ENCODE measurements at regions not wholly inside any gene's neighbourhood (a gene's known extent, or its start where the extent isn't known, plus 50 kb on each side); places are given as distances from the start of the nearest gene placed in this dataset.

DNA sequence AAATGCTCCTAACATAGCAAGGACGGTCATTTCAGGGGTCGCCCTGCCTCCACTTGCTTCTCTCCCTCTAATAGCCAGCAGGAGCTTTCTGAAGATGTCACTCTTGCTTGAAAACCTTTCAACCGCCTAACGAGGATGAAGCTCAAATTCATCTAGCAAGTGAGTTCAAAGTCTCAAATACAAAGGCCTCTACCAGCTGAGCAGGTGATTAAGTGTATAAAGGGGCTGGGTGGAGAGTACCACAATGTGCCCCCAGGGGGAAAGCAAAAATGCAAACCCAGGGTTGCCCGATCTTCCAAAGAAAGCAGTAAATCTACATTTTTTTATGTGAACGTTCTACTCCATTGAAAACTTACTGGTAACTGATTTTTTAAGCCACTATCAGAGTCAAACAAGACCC, 50.4 kb upstream of the GRIP2 start:
- no peaks in the 10 kb centered on the region for H3K4me1 Mint-ChIP-seq (ENCODE audit: low read depth)
- H3K9me3 Mint-ChIP-seq: no peaks in the 10 kb centered on the region
- intact Hi-C loops (cut with micrococcal nuclease): no loop called here
- ChIA-PET POLR2A (no interaction called here), CTCF (interaction anchor here (1.2 kb wide), 1 partner anchor 9 kb away, joined by 3 read pairs; no protein-coding TSS in a partner anchor)
- H3K27me3 Mint-ChIP-seq: peaks cover 5% of the 10 kb centered on the region
- H3K4me3 Mint-ChIP-seq: no peak overlapping the region
- no peaks in the 10 kb centered on the region for H3K36me3 Mint-ChIP-seq
- H3K27ac Mint-ChIP-seq: no peak overlapping the region
- DNase-seq: no peak

DNA sequence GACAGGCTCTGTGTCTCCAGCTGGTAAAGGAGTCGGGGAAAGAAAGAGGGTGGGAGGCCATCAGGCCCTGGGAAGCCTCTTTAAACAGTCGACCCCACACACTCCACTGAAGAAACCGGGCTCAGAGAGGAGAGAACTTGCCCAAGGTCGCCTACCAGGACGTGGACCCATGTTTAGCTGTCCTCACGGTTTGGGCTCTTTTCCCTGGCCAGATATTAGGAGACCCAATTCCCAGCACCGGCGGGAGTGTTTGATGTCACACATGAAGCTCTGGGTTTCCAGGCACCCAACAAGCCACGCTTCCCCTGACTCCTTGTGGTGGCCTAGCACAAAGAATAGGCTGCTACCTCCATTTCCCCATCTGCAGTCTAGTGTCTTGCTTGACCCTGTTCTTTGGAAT, 52.2 kb upstream of the GRIP2 start:
- H3K27ac Mint-ChIP-seq: no peak overlapping the region
- no peak for DNase-seq
- CTCF ChIA-PET: no interaction called here

DNA sequence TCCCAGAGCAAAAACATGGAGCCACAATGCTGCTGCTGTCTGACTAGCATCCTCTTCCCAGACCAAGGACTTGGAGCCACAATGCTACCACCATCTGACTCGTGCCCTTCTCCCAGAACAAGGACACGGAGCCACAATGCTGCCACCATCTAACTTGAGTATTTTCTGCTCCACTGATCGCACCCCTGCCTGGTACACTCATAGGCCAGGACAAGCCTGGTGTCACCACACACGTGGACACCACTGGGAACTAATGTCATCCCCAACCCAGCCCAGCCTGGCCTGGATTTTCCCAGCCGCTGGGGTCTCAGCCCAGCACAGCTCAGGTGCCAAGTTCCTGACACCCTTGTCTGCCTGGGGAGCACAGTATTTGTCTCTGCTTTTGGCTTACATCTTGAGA, 52.7 kb upstream of the GRIP2 start:
- no peak overlapping the region for H3K27ac Mint-ChIP-seq
- DNase-seq: no peak
- H3K36me3 Mint-ChIP-seq: no peaks in the 10 kb centered on the region
- intact Hi-C loops (cut with micrococcal nuclease): no loop called here
- peaks cover 15% of the 10 kb centered on the region for H3K27me3 Mint-ChIP-seq
- H3K4me1 Mint-ChIP-seq (ENCODE audit: low read depth): no peaks in the 10 kb centered on the region
- no peak overlapping the region for H3K4me3 Mint-ChIP-seq
- ChIA-PET CTCF (no interaction called here), POLR2A (no interaction called here)
- H3K9me3 Mint-ChIP-seq: no peaks in the 10 kb centered on the region

More for the DNA sequence above, 52.2 kb upstream of the GRIP2 start:
- Mint-ChIP-seq H3K36me3 (no peaks in the 10 kb centered on the region), H3K9me3 (no peaks in the 10 kb centered on the region), H3K4me1 (ENCODE audit: low read depth) (no peaks in the 10 kb centered on the region), H3K4me3 (no peak overlapping the region), H3K27me3 (peaks cover 15% of the 10 kb centered on the region)
- POLR2A ChIA-PET: no interaction called here
- intact Hi-C loops (cut with micrococcal nuclease): no loop called here

DNA sequence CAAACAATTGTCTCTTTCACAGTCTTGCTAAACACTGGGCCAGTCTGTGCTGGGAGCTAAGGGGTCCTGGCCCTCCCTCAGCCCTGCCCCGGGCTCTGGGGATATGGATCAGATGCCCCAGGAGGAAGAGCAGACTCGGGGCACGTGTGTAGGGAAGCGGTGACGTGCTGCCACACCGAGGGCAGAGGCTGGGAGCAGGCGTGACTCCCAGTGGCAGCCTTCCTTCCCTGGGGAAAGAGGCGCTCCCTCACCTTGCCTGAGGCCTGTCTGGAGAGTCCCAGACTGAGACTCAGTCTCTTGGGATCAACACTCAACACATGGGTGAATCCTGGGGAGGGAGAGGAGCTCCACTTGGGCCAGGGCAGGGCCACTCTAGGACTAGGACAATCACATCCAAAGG, 54.1 kb upstream of the GRIP2 start:
- DNase-seq: no peak
- H3K4me1 Mint-ChIP-seq (ENCODE audit: low read depth): peaks cover 4% of the 10 kb centered on the region
- H3K36me3 Mint-ChIP-seq: no peaks in the 10 kb centered on the region
- no peaks in the 10 kb centered on the region for H3K9me3 Mint-ChIP-seq
- ChIA-PET CTCF (no interaction called here), POLR2A (no interaction called here)
- H3K4me3 Mint-ChIP-seq: no peak overlapping the region
- intact Hi-C loops (cut with micrococcal nuclease): no loop called here
- no peak overlapping the region for H3K27ac Mint-ChIP-seq
- peaks cover 26% of the 10 kb centered on the region for H3K27me3 Mint-ChIP-seq

DNA sequence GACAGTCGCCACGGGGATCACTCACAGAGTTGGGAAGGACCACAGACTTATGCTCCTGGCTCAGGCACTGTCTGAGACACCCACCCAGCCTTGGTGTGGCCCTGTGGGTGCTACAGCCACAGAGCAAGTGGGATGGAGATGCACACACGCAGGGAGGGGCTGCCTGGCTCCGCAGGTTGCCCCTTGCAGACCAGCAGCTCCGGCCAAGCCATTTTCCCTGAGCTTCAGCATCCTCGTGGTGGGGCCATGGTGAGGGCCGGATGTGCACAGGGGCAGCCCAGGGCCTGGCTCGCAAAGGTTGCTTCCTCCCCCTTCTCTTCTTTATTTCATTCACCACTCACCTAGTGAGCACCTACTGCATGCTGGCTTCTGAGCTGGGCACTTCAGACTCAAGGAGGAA, 55.4 kb upstream of the GRIP2 start:
- Mint-ChIP-seq H3K4me1 (ENCODE audit: low read depth) (peaks cover 4% of the 10 kb centered on the region), H3K27ac (no peak overlapping the region), H3K27me3 (peaks cover 35% of the 10 kb centered on the region), H3K36me3 (no peaks in the 10 kb centered on the region), H3K4me3 (no peak overlapping the region), H3K9me3 (no peaks in the 10 kb centered on the region)
- POLR2A ChIA-PET: no interaction called here
- no peak for DNase-seq
- intact Hi-C loops (cut with micrococcal nuclease): no loop called here
- CTCF ChIA-PET: no interaction called here

DNA sequence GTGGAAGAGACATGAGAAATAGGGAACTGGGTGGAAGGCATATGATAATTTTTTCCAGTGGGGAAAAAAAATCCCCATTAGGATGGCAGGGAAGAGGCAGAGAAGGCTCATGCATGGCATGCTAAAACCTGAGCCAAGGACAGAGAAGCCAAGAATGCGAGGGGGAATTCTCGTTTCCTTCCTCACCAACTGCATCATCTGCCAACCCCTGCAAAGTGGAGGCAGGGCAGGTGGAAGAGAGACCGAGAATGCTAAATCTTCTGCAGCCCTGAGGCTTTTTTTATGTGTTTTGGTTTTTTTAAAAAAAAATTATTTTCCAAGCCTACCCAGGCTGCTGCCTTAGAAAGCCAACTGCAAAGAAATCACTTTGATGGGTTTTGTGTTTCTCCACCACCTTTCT, 54.3 kb upstream of the CCDC174 start:
- H3K4me3 Mint-ChIP-seq: no peak overlapping the region
- H3K27me3 Mint-ChIP-seq: peaks cover 47% of the 10 kb centered on the region
- H3K4me1 Mint-ChIP-seq (ENCODE audit: low read depth): peaks cover 4% of the 10 kb centered on the region
- H3K36me3 Mint-ChIP-seq: no peaks in the 10 kb centered on the region
- POLR2A ChIA-PET: no interaction called here
- DNase-seq: no peak
- no peak overlapping the region for H3K27ac Mint-ChIP-seq
- H3K9me3 Mint-ChIP-seq: no peaks in the 10 kb centered on the region
- CTCF ChIA-PET: no interaction called here
- intact Hi-C loops (cut with micrococcal nuclease): no loop called here

DNA sequence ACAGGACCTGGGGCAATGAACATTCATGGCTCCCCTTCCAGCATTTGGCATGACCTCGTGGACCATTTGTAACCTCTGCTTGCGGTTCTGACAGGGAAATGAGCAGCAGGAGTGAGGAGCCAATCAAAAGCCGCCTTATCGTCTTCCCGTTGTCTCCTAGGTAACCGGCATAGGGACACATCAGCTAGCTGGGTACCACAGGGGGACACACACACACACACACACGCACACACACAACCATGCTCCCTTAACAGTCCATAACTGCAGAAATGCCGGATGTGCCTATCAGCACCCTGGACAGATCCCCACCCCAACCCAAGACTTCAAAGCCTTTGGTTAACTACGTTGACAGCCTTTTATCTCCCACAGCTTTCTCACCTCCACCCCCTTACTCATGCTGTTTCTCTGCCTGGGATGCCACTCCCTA, 53.4 kb upstream of the CCDC174 start:
- Mint-ChIP-seq H3K27me3 (peaks cover 45% of the 10 kb centered on the region), H3K4me1 (ENCODE audit: low read depth) (peaks cover 4% of the 10 kb centered on the region), H3K4me3 (no peak overlapping the region), H3K9me3 (no peaks in the 10 kb centered on the region), H3K27ac (no peak overlapping the region), H3K36me3 (no peaks in the 10 kb centered on the region)
- DNase-seq: peak; percentile 66
- CTCF ChIA-PET: no interaction called here
- intact Hi-C loops (cut with micrococcal nuclease): no loop called here
- POLR2A ChIA-PET: no interaction called here

DNA sequence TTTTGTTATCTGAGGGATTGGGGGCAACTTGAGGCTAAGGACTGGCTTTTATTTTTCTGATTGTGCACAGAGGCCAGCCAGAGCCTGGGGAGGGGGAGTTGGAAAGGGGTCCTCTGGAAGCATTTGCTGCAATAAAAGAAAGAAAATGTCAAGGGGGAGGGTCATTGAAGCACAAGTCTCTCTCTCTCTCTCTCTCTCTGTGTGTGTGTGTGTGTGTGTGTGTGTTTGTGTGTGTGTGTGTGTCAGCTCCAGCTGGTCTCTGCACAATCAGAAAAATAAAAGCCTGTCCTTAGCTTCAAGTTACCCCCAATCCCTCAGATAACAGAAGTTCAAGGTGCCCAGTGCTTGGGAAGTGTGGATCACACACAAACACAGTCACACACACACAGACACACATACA, 52.1 kb upstream of the CCDC174 start:
- ChIA-PET CTCF (no interaction called here), POLR2A (no interaction called here)
- H3K27me3 Mint-ChIP-seq: peaks cover 58% of the 10 kb centered on the region
- H3K36me3 Mint-ChIP-seq: no peaks in the 10 kb centered on the region
- H3K27ac Mint-ChIP-seq: no peak overlapping the region
- intact Hi-C loops (cut with micrococcal nuclease): no loop called here
- peaks cover 7% of the 10 kb centered on the region for H3K4me1 Mint-ChIP-seq (ENCODE audit: low read depth)
- no peak overlapping the region for H3K4me3 Mint-ChIP-seq
- H3K9me3 Mint-ChIP-seq: no peaks in the 10 kb centered on the region
- DNase-seq: no peak

DNA sequence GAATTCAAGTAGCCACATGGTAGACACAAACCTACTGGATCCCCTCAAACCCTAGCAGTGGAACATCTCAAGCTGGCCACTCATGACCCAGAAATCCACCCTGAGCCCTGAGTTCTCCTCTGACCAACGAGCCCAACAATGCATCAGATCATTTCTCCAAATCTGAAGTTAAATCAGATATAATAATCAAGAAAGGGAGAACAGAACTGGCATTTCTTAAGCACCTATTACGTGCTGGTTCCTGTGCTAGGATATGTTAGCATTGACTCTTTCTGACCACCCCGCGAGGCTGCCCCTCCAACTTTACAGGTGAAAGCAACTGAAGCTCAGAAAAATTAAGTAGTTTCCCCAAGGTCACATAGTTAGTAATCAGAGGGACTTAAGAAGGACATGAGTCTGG, 51.5 kb upstream of the CCDC174 start:
- intact Hi-C loops (cut with micrococcal nuclease): no loop called here
- POLR2A ChIA-PET: no interaction called here
- no peak for DNase-seq
- Mint-ChIP-seq H3K4me1 (ENCODE audit: low read depth) (peaks cover 7% of the 10 kb centered on the region), H3K36me3 (no peaks in the 10 kb centered on the region), H3K27me3 (peaks cover 62% of the 10 kb centered on the region), H3K4me3 (no peak overlapping the region), H3K9me3 (no peaks in the 10 kb centered on the region), H3K27ac (no peak overlapping the region)
- CTCF ChIA-PET: no interaction called here

DNA sequence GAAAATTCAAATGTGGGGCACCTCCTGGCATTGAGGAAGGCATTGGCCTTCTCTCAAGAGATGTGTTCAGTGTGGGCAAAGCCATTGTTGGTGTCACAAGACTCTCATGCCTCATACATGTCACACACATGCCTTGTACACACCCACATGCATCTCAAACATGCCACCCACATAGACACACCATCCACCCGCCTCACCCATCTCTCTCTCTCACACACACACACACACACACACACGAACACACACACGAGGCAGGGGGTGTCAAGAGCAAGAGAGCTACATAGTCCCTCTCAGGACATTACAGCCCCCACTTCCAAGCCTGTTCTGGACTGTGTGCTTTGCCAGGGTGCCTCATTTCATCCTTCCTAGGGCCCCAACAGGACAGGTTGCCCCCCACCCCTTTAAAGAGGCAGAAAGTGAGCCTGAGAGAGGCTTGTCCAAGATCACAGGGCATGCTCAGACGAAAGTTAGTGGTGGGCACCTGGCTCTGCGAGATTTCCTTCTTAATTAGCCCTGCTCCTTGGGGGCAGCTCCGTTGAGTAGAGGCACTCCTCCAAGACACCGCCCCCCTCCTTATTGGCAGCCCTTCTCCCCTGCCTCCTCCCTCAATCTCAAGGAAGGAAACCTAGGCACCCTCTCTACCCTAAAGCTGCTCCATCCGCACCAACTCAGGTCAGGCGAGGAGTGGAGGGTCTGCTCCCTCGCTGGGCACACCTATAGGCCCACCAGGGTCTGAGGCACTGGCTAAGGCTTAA, 50.5 kb upstream of the CCDC174 start:
- intact Hi-C loops (cut with micrococcal nuclease): no loop called here
- no peaks in the 10 kb centered on the region for H3K9me3 Mint-ChIP-seq
- H3K27ac Mint-ChIP-seq: no peak overlapping the region
- no peaks in the 10 kb centered on the region for H3K36me3 Mint-ChIP-seq
- peaks cover 7% of the 10 kb centered on the region for H3K4me1 Mint-ChIP-seq (ENCODE audit: low read depth)
- CTCF ChIA-PET: no interaction called here
- POLR2A ChIA-PET: no interaction called here
- H3K4me3 Mint-ChIP-seq: no peak overlapping the region
- no peak for DNase-seq
- peaks cover 59% of the 10 kb centered on the region for H3K27me3 Mint-ChIP-seq

DNA sequence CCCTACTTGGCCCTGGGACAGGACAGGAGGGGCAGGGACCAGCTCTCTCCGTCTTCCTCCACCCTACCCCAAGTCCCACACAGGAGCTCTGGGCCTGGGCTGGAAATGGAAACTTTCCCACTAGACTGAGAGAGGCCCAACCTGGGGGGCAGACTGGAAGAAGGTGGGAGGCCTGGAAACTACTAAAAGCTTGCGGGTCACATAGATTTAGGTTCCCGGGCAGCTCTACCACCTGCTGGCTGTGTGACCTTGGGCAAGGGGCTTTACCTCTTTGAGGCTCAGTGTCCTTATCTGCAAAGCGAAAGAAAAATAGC, 49.9 kb upstream of the CCDC174 start:
- intact Hi-C loops (cut with micrococcal nuclease): no loop called here
- CTCF ChIA-PET: no interaction called here
- no peak for DNase-seq
- Mint-ChIP-seq H3K4me1 (ENCODE audit: low read depth) (peaks cover 7% of the 10 kb centered on the region), H3K27ac (no peak overlapping the region), H3K9me3 (no peaks in the 10 kb centered on the region), H3K36me3 (no peaks in the 10 kb centered on the region), H3K4me3 (no peak overlapping the region), H3K27me3 (peaks cover 56% of the 10 kb centered on the region)
- POLR2A ChIA-PET: no interaction called here

Data from activated CD4-positive, alpha-beta memory T cell treated with anti-CD3 and anti-CD28 coated beads for 36 hours (primary cell).